Breast epithelium (tissue), 3 donors: ENCODE measurements at regions not wholly inside any gene's neighbourhood (a gene's known extent, or its start where the extent isn't known, plus 50 kb on each side); places are given as distances from the start of the nearest gene placed in this dataset.

Experiments used
- POLR2A ChIP-seq: fragments of 450-650 bp; IDR thresholded peaks from one replicate; pipeline ENCODE4 v1.6.1; 2016; ENCODE audit warnings: antibody characterized with exemption, mild to moderate bottlenecking, moderate library complexity
- TF ChIP-seq, protein P1 (sequence below), 3 donors: fragments of 450-650 bp; IDR thresholded peaks; one replicate each; pipeline ENCODE4 v1.5.1; 2016 to 2017; ENCODE audit warnings: antibody characterized with exemption in 3 of 3, mild to moderate bottlenecking in 3 of 3, moderate library complexity in 3 of 3

DNA sequence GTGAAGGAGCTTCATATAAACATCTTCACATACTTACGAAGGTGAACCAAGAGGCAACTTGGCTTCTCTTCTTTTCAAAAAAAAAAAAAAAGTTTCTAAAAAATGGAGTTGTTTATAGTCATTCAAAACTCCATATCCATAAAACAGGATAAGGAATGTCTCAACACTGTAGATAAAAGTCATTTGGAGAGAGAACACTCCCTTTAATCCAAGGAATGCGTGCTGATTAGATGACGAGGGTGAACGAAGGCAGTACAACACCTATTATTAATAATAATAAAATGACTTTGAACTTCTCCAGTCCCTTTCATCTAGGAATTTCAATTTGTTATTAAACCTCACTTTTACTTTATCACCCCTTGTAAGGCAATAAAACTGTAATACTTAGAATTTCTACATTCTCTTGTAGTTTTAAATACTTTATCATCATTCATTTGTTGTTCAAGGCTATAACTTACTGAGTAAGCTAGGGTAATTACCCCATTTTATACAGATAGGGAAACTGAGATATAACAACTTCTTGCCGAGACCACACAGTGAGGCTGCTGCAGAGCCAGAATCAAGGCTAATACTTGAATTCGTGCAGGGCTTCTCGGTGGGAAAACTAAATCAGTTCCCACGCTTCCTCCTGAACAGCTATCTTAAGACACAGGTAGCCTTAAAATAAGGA, 377.1 kb downstream of the EFNA5 start:
- TF ChIP-seq, protein P1, sequence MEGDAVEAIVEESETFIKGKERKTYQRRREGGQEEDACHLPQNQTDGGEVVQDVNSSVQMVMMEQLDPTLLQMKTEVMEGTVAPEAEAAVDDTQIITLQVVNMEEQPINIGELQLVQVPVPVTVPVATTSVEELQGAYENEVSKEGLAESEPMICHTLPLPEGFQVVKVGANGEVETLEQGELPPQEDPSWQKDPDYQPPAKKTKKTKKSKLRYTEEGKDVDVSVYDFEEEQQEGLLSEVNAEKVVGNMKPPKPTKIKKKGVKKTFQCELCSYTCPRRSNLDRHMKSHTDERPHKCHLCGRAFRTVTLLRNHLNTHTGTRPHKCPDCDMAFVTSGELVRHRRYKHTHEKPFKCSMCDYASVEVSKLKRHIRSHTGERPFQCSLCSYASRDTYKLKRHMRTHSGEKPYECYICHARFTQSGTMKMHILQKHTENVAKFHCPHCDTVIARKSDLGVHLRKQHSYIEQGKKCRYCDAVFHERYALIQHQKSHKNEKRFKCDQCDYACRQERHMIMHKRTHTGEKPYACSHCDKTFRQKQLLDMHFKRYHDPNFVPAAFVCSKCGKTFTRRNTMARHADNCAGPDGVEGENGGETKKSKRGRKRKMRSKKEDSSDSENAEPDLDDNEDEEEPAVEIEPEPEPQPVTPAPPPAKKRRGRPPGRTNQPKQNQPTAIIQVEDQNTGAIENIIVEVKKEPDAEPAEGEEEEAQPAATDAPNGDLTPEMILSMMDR (IDR thresholded peaks at IDR 0.05), result no peak
- no peak for TF ChIP-seq POLR2A
